ENCODE measurements at regions not wholly inside any gene's neighbourhood (a gene's known extent, or its start where the extent isn't known, plus 50 kb on each side); places are given as distances from the start of the nearest gene placed in this dataset.

GRCh38 chr2:145769011-145769716, 1249.2 kb upstream of the ZEB2 start:
- Histone ChIP-seq H3K9ac (ENCODE audit: low read length) (no peak overlapping the region), H3K4me3 (ENCODE audit: control extremely low read depth in 1 of 5, extremely low read depth in 1 of 5, insufficient read depth in 1 of 5, low read depth in 2 of 5, low read length in 4 of 5) (no peak overlapping the region), H3K4me1 (ENCODE audit: control insufficient read depth in 2 of 2, insufficient read depth in 2 of 2, low read length in 2 of 2) (peaks cover 0 to 5% of the 10 kb centered on the region in 2 donors), H3K27ac (ENCODE audit: low read length in 2 of 2) (no peak overlapping the region), H4K20me1 (ENCODE audit: control insufficient read depth, insufficient read depth, low read length, poor library complexity, severe bottlenecking) (no peaks in the 10 kb centered on the region), H3K36me3 (replicated peaks in 1 of 2; ENCODE audit: control extremely low read depth in 1 of 2, control insufficient read depth in 1 of 2, extremely low read depth in 1 of 2, insufficient read depth in 2 of 2, low read length in 1 of 2) (no peaks in the 10 kb centered on the region), H3K27me3 (replicated peaks in 1 of 4; ENCODE audit: control extremely low read depth in 1 of 4, control insufficient read depth in 3 of 4, insufficient read depth in 4 of 4, low read length in 3 of 4) (no peaks in the 10 kb centered on the region), H3K79me2 (ENCODE audit: control insufficient read depth, insufficient read depth, low read length) (no peaks in the 10 kb centered on the region), H3K4me2 (replicated peaks; ENCODE audit: low read depth, low read length, poor library complexity, severe bottlenecking) (no peak overlapping the region), H3K9me3 (ENCODE audit: control extremely low read depth in 1 of 3, control insufficient read depth in 2 of 3, insufficient read depth in 1 of 3, low read length in 2 of 3) (no peaks in the 10 kb centered on the region), H2AFZ (ENCODE audit: insufficient read depth, low read depth, low read length, poor library complexity, severe bottlenecking) (no peak overlapping the region)
- Mint-ChIP-seq H3K4me1 (peaks cover 10% of the 10 kb centered on the region), H3K9me3 (ENCODE audit: insufficient read depth) (no peaks in the 10 kb centered on the region), H3K27me3 (no peaks in the 10 kb centered on the region), H3K27ac (no peak overlapping the region), H3K4me3 (no peak overlapping the region)
- no CpG with 5 or more reads among the region's 5 CpGs for WGBS (ENCODE audit: insufficient coverage)
- no peak for DNase-seq
- ChIA-PET POLR2A (no interaction called here), CTCF (no interaction called here)
- ATAC-seq (ENCODE audit: low read depth), result no peak
- TF ChIP-seq EZH2 (IDR thresholded peaks at IDR 0.05; ENCODE audit: borderline replicate concordance, insufficient read depth, low read depth, low read length, poor library complexity, severe bottlenecking), result no peak
- no peak for TF ChIP-seq CTCF (IDR thresholded peaks at IDR 0.05)
- intact Hi-C loops (cut with micrococcal nuclease), result no loop called here

- Histone ChIP-seq H4K20me1 (ENCODE audit: control insufficient read depth, insufficient read depth, low read length, poor library complexity, severe bottlenecking) (no peaks in the 10 kb centered on the region), H3K9ac (ENCODE audit: low read length) (no peak overlapping the region), H3K79me2 (ENCODE audit: control insufficient read depth, insufficient read depth, low read length) (no peaks in the 10 kb centered on the region), H3K36me3 (replicated peaks in 1 of 2; ENCODE audit: control extremely low read depth in 1 of 2, control insufficient read depth in 1 of 2, extremely low read depth in 1 of 2, insufficient read depth in 2 of 2, low read length in 1 of 2) (no peaks in the 10 kb centered on the region), H3K27ac (ENCODE audit: low read length in 2 of 2) (no peak overlapping the region), H3K9me3 (ENCODE audit: control extremely low read depth in 1 of 3, control insufficient read depth in 2 of 3, insufficient read depth in 1 of 3, low read length in 2 of 3) (no peaks in the 10 kb centered on the region), H2AFZ (ENCODE audit: insufficient read depth, low read depth, low read length, poor library complexity, severe bottlenecking) (no peak overlapping the region), H3K4me2 (replicated peaks; ENCODE audit: low read depth, low read length, poor library complexity, severe bottlenecking) (no peak overlapping the region), H3K4me3 (ENCODE audit: control extremely low read depth in 1 of 5, extremely low read depth in 1 of 5, insufficient read depth in 1 of 5, low read depth in 2 of 5, low read length in 4 of 5) (no peak overlapping the region), H3K4me1 (ENCODE audit: control insufficient read depth in 2 of 2, insufficient read depth in 2 of 2, low read length in 2 of 2) (no peaks in the 10 kb centered on the region), H3K27me3 (replicated peaks in 1 of 4; ENCODE audit: control extremely low read depth in 1 of 4, control insufficient read depth in 3 of 4, insufficient read depth in 4 of 4, low read length in 3 of 4) (no peaks in the 10 kb centered on the region)
- Mint-ChIP-seq H3K4me3 (no peak overlapping the region), H3K9me3 (ENCODE audit: insufficient read depth) (no peaks in the 10 kb centered on the region), H3K27me3 (no peaks in the 10 kb centered on the region), H3K27ac (no peak overlapping the region), H3K4me1 (no peaks in the 10 kb centered on the region)
- ChIA-PET POLR2A (no interaction called here), CTCF (interaction anchor here (0.6 to 1.1 kb wide), 2 partner anchors 13 to 1485 kb away, joined by 3 to 7 read pairs; no protein-coding TSS in a partner anchor)
- intact Hi-C loops (cut with micrococcal nuclease), result no loop called here
- DNase-seq (no peak), ATAC-seq (ENCODE audit: low read depth) (no peak)
- WGBS (ENCODE audit: insufficient coverage), result no CpG with 5 or more reads among the region's 1 CpG
- no peak for TF ChIP-seq EZH2 (IDR thresholded peaks at IDR 0.05; ENCODE audit: borderline replicate concordance, insufficient read depth, low read depth, low read length, poor library complexity, severe bottlenecking)
- TF ChIP-seq CTCF (IDR thresholded peaks at IDR 0.05), result no peak
These were observed 1246.0 kb upstream of the ZEB2 start for GRCh38 chr2:145765874-145766273.
